Esophagus squamous epithelium (tissue), 4 donors: ENCODE measurements at regions not wholly inside any gene's neighbourhood (a gene's known extent, or its start where the extent isn't known, plus 50 kb on each side); places are given as distances from the start of the nearest gene placed in this dataset.

ENCODE experiments used
- POLR2A ChIP-seq, 4 donors: fragments of 450-650 bp; IDR thresholded peaks; one replicate each; pipeline ENCODE4 v1.6.1; 2017; ENCODE audit warnings: antibody characterized with exemption in 4 of 4, mild to moderate bottlenecking in 4 of 4, moderate library complexity in 3 of 4
- TF ChIP-seq, protein P1 (sequence below), 6 experiments: fragments of 450-650 bp in 4 of 6; fragments of 200-600 bp in 2 of 6; sonication (generic) in 2 of 6; IDR thresholded peaks; one replicate each; pipeline ENCODE4 v1.5.1; 2016 to 2019; ENCODE audit warnings: antibody characterized with exemption in 6 of 6, mild to moderate bottlenecking in 4 of 6, moderate library complexity in 4 of 6

DNA sequence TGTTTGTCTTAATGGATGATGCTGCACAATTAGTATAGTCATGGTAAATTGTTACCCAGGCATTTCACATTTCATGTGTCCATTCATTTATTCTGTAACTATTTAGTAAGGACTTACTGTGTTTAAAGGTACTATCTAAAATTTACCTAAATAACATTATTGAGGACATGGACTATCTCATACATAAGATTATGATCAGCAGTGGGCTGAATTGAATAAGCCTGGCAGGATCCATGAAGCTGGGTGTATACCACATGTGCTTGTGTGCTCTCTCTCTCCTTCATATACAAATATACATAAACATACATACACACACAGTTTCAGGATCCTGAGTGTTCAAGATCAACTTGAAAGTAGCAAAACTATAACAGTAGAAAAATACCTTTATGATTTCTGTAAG, 595.4 kb downstream of the EPM2A start:
- TF ChIP-seq POLR2A (IDR thresholded peaks at IDR 0.05), result no peak
- TF ChIP-seq, protein P1, sequence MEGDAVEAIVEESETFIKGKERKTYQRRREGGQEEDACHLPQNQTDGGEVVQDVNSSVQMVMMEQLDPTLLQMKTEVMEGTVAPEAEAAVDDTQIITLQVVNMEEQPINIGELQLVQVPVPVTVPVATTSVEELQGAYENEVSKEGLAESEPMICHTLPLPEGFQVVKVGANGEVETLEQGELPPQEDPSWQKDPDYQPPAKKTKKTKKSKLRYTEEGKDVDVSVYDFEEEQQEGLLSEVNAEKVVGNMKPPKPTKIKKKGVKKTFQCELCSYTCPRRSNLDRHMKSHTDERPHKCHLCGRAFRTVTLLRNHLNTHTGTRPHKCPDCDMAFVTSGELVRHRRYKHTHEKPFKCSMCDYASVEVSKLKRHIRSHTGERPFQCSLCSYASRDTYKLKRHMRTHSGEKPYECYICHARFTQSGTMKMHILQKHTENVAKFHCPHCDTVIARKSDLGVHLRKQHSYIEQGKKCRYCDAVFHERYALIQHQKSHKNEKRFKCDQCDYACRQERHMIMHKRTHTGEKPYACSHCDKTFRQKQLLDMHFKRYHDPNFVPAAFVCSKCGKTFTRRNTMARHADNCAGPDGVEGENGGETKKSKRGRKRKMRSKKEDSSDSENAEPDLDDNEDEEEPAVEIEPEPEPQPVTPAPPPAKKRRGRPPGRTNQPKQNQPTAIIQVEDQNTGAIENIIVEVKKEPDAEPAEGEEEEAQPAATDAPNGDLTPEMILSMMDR (IDR thresholded peaks at IDR 0.05), result no peak
